ENCODE measurements at regions not wholly inside any gene's neighbourhood (a gene's known extent, or its start where the extent isn't known, plus 50 kb on each side); places are given as distances from the start of the nearest gene placed in this dataset.

- FAIRE-seq (no peak), DNase-seq (ENCODE audit: low read depth, low spot score) (no peak)
- intact Hi-C loops (cut with micrococcal nuclease): no loop called here
- no peak overlapping the region for H2AFZ ChIP-seq (ENCODE audit: low read depth, low read length)
- H4K20me1 ChIP-seq (replicated peaks; ENCODE audit: control insufficient read depth, extremely low read depth, insufficient read depth, low read length): no peaks in the 10 kb centered on the region
- H3K9me1 ChIP-seq (replicated peaks; ENCODE audit: control insufficient read depth, extremely low read depth, insufficient read depth, low read length): no peaks in the 10 kb centered on the region
- no peaks in the 10 kb centered on the region for H3K27me3 ChIP-seq (ENCODE audit: control insufficient read depth in 2 of 2, insufficient read depth in 2 of 2, low read length in 2 of 2)
- no peaks in the 10 kb centered on the region for H3K9me3 ChIP-seq (replicated peaks; ENCODE audit: control insufficient read depth, insufficient read depth, low read length)
- H3K27ac ChIP-seq (ENCODE audit: insufficient read depth, low read depth, low read length): no peak overlapping the region
- no peak overlapping the region for H3K4me3 ChIP-seq (replicated peaks in 1 of 3; ENCODE audit: insufficient read depth in 1 of 3, low read depth in 1 of 3, low read length in 3 of 3)
- no peak overlapping the region for H3K4me2 ChIP-seq (ENCODE audit: insufficient read depth, low read length)
- H3K4me1 ChIP-seq (ENCODE audit: control insufficient read depth, extremely low read depth, insufficient read depth, low read length): no peaks in the 10 kb centered on the region
- H3K9ac ChIP-seq (replicated peaks; ENCODE audit: extremely low read depth, insufficient read depth, low read length): no peak overlapping the region
- no TSS peak for BruUV-seq (replicated peaks)
- no peaks in the 10 kb centered on the region for H3K36me3 ChIP-seq (ENCODE audit: control insufficient read depth in 2 of 2, extremely low read depth in 1 of 2, insufficient read depth in 2 of 2, low read length in 2 of 2)
- H3K79me2 ChIP-seq (ENCODE audit: control insufficient read depth, insufficient read depth, low read length): no peaks in the 10 kb centered on the region
- CTCF ChIA-PET: no interaction called here
- dilution Hi-C loops (cut with MboI; ENCODE audit: extremely low pct_ligation_motif_present, low sequenced_read_pairs): no loop called here
- TF ChIP-seq EZH2 (IDR thresholded peaks at IDR 0.05; ENCODE audit: borderline replicate concordance, low read depth, low read length, severe bottlenecking): no peak
- no peak for TF ChIP-seq MYC (IDR thresholded peaks at IDR 0.05; ENCODE audit: low read depth, low read length)
- TF ChIP-seq POLR2AphosphoS5 (IDR thresholded peaks at IDR 0.05; ENCODE audit: insufficient read depth, low read depth, low read length): no peak
- TF ChIP-seq GATA2 (IDR thresholded peaks at IDR 0.05; ENCODE audit: insufficient read depth, insufficient read length, low read depth, low read length): no peak
- TF ChIP-seq FOS (IDR thresholded peaks at IDR 0.05; ENCODE audit: borderline replicate concordance, insufficient read depth, low read length): no peak
- no peak for TF ChIP-seq JUN (IDR thresholded peaks at IDR 0.05; ENCODE audit: borderline replicate concordance, insufficient read depth, insufficient read length, low read depth)
- TF ChIP-seq, protein P1, sequence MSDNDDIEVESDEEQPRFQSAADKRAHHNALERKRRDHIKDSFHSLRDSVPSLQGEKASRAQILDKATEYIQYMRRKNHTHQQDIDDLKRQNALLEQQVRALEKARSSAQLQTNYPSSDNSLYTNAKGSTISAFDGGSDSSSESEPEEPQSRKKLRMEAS (IDR thresholded peaks at IDR 0.05; ENCODE audit: insufficient read depth, insufficient read length): no peak
- TF ChIP-seq, protein P2, sequence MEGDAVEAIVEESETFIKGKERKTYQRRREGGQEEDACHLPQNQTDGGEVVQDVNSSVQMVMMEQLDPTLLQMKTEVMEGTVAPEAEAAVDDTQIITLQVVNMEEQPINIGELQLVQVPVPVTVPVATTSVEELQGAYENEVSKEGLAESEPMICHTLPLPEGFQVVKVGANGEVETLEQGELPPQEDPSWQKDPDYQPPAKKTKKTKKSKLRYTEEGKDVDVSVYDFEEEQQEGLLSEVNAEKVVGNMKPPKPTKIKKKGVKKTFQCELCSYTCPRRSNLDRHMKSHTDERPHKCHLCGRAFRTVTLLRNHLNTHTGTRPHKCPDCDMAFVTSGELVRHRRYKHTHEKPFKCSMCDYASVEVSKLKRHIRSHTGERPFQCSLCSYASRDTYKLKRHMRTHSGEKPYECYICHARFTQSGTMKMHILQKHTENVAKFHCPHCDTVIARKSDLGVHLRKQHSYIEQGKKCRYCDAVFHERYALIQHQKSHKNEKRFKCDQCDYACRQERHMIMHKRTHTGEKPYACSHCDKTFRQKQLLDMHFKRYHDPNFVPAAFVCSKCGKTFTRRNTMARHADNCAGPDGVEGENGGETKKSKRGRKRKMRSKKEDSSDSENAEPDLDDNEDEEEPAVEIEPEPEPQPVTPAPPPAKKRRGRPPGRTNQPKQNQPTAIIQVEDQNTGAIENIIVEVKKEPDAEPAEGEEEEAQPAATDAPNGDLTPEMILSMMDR (IDR thresholded peaks at IDR 0.05; ENCODE audit: extremely low read depth in 1 of 2, insufficient read depth in 1 of 2, low read depth in 1 of 2, low read length in 2 of 2): no peak
- TF ChIP-seq POLR2A (IDR thresholded peaks at IDR 0.05; ENCODE audit: low read depth, low read length): no peak
- POLR2A ChIA-PET: no interaction called here
Measured at GRCh38 chr11:27599217-27599616, 92.6 kb upstream of the LIN7C start.

Measured in endothelial cell of umbilical vein (primary cell).